EH (cell line): ENCODE measurements at regions not wholly inside any gene's neighbourhood (a gene's known extent, or its start where the extent isn't known, plus 50 kb on each side); places are given as distances from the start of the nearest gene placed in this dataset.

ENCODE experiments used
- DNase-seq: peaks from one replicate; pipeline ENCODE4 v3.0.0-alpha.2; 2015; ENCODE audit warnings: low read depth

GRCh38 chr12:4223273-4223845, 50.2 kb upstream of the CCND2 start:
- no peak for DNase-seq

- DNase-seq: peak; percentile 1
Measured at GRCh38 chr12:4221258-4221620, 52.3 kb upstream of the CCND2 start.

GRCh38 chr12:4220536-4221257, 52.9 kb upstream of the CCND2 start:
- no peak for DNase-seq

GRCh38 chr12:4217091-4217490, 56.5 kb upstream of the CCND2 start:
- no peak for DNase-seq

GRCh38 chr12:4216187-4216927, 57.2 kb upstream of the CCND2 start:
- no peak for DNase-seq

- DNase-seq: no peak
Measured at GRCh38 chr12:4215229-4216186, 58.1 kb upstream of the CCND2 start.

- no peak for DNase-seq
Measured at GRCh38 chr12:4214877-4215228, 58.7 kb upstream of the CCND2 start.

GRCh38 chr12:4213471-4213870, 60.1 kb upstream of the CCND2 start:
- DNase-seq: no peak

- no peak for DNase-seq
Measured at GRCh38 chr12:4212845-4213244, 60.7 kb upstream of the CCND2 start.

GRCh38 chr12:4211372-4211771, 62.2 kb upstream of the CCND2 start:
- DNase-seq: no peak

GRCh38 chr12:4210183-4210582, 63.4 kb upstream of the CCND2 start:
- no peak for DNase-seq

- DNase-seq: no peak
Measured at GRCh38 chr12:4206470-4206869, 67.1 kb upstream of the CCND2 start.

GRCh38 chr12:4203772-4204376, 69.7 kb upstream of the CCND2 start:
- no peak for DNase-seq

- DNase-seq: no peak
Measured at GRCh38 chr12:4202918-4203317, 70.6 kb upstream of the CCND2 start.

- DNase-seq: no peak
Measured at GRCh38 chr12:4202487-4202886, 71.1 kb upstream of the CCND2 start.

- no peak for DNase-seq
Measured at GRCh38 chr12:4201333-4202100, 72.0 kb upstream of the CCND2 start.

- DNase-seq: no peak
Measured at GRCh38 chr12:4197922-4198763, 75.4 kb upstream of the CCND2 start.

- no peak for DNase-seq
Measured at GRCh38 chr12:4196805-4197420, 76.6 kb upstream of the CCND2 start.

GRCh38 chr12:4194668-4195067, 78.9 kb upstream of the CCND2 start:
- DNase-seq: no peak

- DNase-seq: no peak
Measured at GRCh38 chr12:4193821-4194220, 79.7 kb upstream of the CCND2 start.
